Neural progenitor cell (in vitro differentiated cells): ENCODE measurements at regions not wholly inside any gene's neighbourhood (a gene's known extent, or its start where the extent isn't known, plus 50 kb on each side); places are given as distances from the start of the nearest gene placed in this dataset.

Experiments used
- DNase-seq: peaks from one replicate; pipeline ENCODE4 v3.0.0-alpha.2; 2016; ENCODE audit warnings: low spot score
- H2AFZ ChIP-seq: fragments of 200-600 bp; sonication (generic); replicated peaks from 2 replicates; pipeline ENCODE4 v1.6.1; 2016; ENCODE audit warnings: antibody characterized with exemption
- H3F3A ChIP-seq: fragments of 200-600 bp; sonication (generic); 2 replicates; pipeline ENCODE4 v1.6.1; 2016; ENCODE audit warnings: antibody characterized with exemption, low read depth
- H3K27ac ChIP-seq: fragments of 200-600 bp; sonication (generic); 2 replicates; pipeline ENCODE4 v1.5.1; 2016; ENCODE audit warnings: mild to moderate bottlenecking
- H3K27me3 ChIP-seq: fragments of 200-600 bp; sonication (generic); 2 replicates; pipeline ENCODE4 v1.6.1; 2016; ENCODE audit warnings: mild to moderate bottlenecking, moderate library complexity
- H3K36me3 ChIP-seq: fragments of 200-600 bp; sonication (generic); 2 replicates; pipeline ENCODE4 v1.5.1; 2016
- H3K4me1 ChIP-seq: fragments of 200-600 bp; sonication (generic); 2 replicates; pipeline ENCODE4 v1.6.1; 2016; ENCODE audit warnings: mixed run types
- H3K4me2 ChIP-seq: fragments of 200-600 bp; sonication (generic); 2 replicates; pipeline ENCODE4 v1.6.1; 2016
- H3K4me3 ChIP-seq: fragments of 200-600 bp; sonication (generic); 2 replicates; pipeline ENCODE4 v1.5.1; 2016
- H3K79me2 ChIP-seq: fragments of 200-600 bp; sonication (generic); 2 replicates; pipeline ENCODE4 v1.6.1; 2016; ENCODE audit warnings: low read depth
- H3K9ac ChIP-seq: fragments of 200-600 bp; sonication (generic); 2 replicates; pipeline ENCODE4 v1.6.1; 2016
- H3K9me3 ChIP-seq: fragments of 200-600 bp; sonication (generic); 2 replicates; pipeline ENCODE4 v1.5.1; 2016; ENCODE audit warnings: low read depth
- H4K20me1 ChIP-seq: fragments of 200-600 bp; sonication (generic); 2 replicates; pipeline ENCODE4 v1.6.1; 2016; ENCODE audit warnings: low read depth
- H3K27ac Mint-ChIP-seq: 3 replicates; pipeline ENCODE4 v1.8.0; 2021; ENCODE audit warnings: mixed read lengths
- H3K27me3 Mint-ChIP-seq: 2 replicates; pipeline ENCODE4 v1.8.0; 2022; ENCODE audit warnings: low read depth, mild to moderate bottlenecking, inconsistent platforms, moderate library complexity, mixed read lengths; ENCODE audit not compliant: insufficient read depth
- H3K36me3 Mint-ChIP-seq: 3 replicates; pipeline ENCODE4 v1.8.0; 2021; ENCODE audit warnings: mixed read lengths
- H3K4me1 Mint-ChIP-seq: 3 replicates; pipeline ENCODE4 v1.8.0; 2021; ENCODE audit warnings: mixed read lengths
- H3K4me3 Mint-ChIP-seq: 3 replicates; pipeline ENCODE4 v1.8.0; 2021; ENCODE audit warnings: mild to moderate bottlenecking, moderate library complexity, mixed read lengths
- H3K9me3 Mint-ChIP-seq: 3 replicates; pipeline ENCODE4 v1.8.0; 2020; ENCODE audit warnings: mixed read lengths
- CTCF ChIP-seq: fragments of 200-600 bp; sonication (generic); IDR thresholded peaks from 2 replicates; pipeline ENCODE4 v1.5.1; 2017; ENCODE audit warnings: antibody characterized with exemption, mild to moderate bottlenecking
- EZH2 ChIP-seq: fragments of 200-600 bp; sonication (generic); IDR thresholded peaks from 2 replicates; pipeline ENCODE4 v1.6.1; 2017; ENCODE audit warnings: antibody characterized with exemption, mild to moderate bottlenecking, moderate library complexity
- EZH2phosphoT487 ChIP-seq: fragments of 200-600 bp; sonication (generic); IDR thresholded peaks from 2 replicates; pipeline ENCODE4 v1.6.1; 2017; ENCODE audit warnings: antibody characterized with exemption

- Histone ChIP-seq H3K27me3 (no peaks in the 10 kb centered on the region), H3K36me3 (no peaks in the 10 kb centered on the region), H4K20me1 (peaks cover 27% of the 10 kb centered on the region), H3K79me2 (no peaks in the 10 kb centered on the region), H2AFZ (no peak overlapping the region), H3F3A (no peaks in the 10 kb centered on the region), H3K9me3 (no peaks in the 10 kb centered on the region), H3K9ac (no peak overlapping the region), H3K4me2 (no peak overlapping the region), H3K27ac (no peak overlapping the region), H3K4me3 (no peak overlapping the region), H3K4me1 (no peaks in the 10 kb centered on the region)
- Mint-ChIP-seq H3K4me1 (peaks cover 11% of the 10 kb centered on the region), H3K4me3 (no peak overlapping the region), H3K9me3 (no peaks in the 10 kb centered on the region), H3K27me3 (no peaks in the 10 kb centered on the region), H3K36me3 (peaks cover 10% of the 10 kb centered on the region), H3K27ac (no peak overlapping the region)
- TF ChIP-seq EZH2phosphoT487: no peak
- no peak for TF ChIP-seq EZH2
- no peak for TF ChIP-seq CTCF
- no peak for DNase-seq
Measured at GRCh38 chr22:48596111-48596850, 1231.4 kb downstream of the BRD1 start.

GRCh38 chr22:48595511-48595905, 1232.2 kb downstream of the BRD1 start:
- Histone ChIP-seq H3F3A (no peaks in the 10 kb centered on the region), H3K4me1 (no peaks in the 10 kb centered on the region), H3K4me2 (no peak overlapping the region), H3K27ac (no peak overlapping the region), H3K4me3 (no peak overlapping the region), H2AFZ (no peak overlapping the region), H3K9ac (no peak overlapping the region), H4K20me1 (peaks cover 33% of the 10 kb centered on the region), H3K36me3 (no peaks in the 10 kb centered on the region), H3K9me3 (no peaks in the 10 kb centered on the region), H3K79me2 (peaks cover 1% of the 10 kb centered on the region), H3K27me3 (no peaks in the 10 kb centered on the region)
- peaks cover 10% of the 10 kb centered on the region for H3K36me3 Mint-ChIP-seq
- TF ChIP-seq EZH2 (no peak), EZH2phosphoT487 (no peak), CTCF (no peak)
- H3K27me3 Mint-ChIP-seq: no peaks in the 10 kb centered on the region
- DNase-seq: no peak
- H3K4me3 Mint-ChIP-seq: no peak overlapping the region
- H3K9me3 Mint-ChIP-seq: no peaks in the 10 kb centered on the region
- peaks cover 11% of the 10 kb centered on the region for H3K4me1 Mint-ChIP-seq
- no peak overlapping the region for H3K27ac Mint-ChIP-seq

- H3K27ac Mint-ChIP-seq: no peak overlapping the region
- no peak for DNase-seq
- H3K79me2 ChIP-seq: peaks cover 6% of the 10 kb centered on the region
- no peak overlapping the region for H3K4me3 ChIP-seq
- peaks cover 39% of the 10 kb centered on the region for H4K20me1 ChIP-seq
- no peaks in the 10 kb centered on the region for H3K36me3 ChIP-seq
- no peaks in the 10 kb centered on the region for H3K9me3 ChIP-seq
- peaks cover 10% of the 10 kb centered on the region for H3K36me3 Mint-ChIP-seq
- H3F3A ChIP-seq: no peaks in the 10 kb centered on the region
- H3K27ac ChIP-seq: no peak overlapping the region
- H3K27me3 Mint-ChIP-seq: no peaks in the 10 kb centered on the region
- peaks cover 11% of the 10 kb centered on the region for H3K4me1 Mint-ChIP-seq
- no peak overlapping the region for H2AFZ ChIP-seq
- H3K4me3 Mint-ChIP-seq: no peak overlapping the region
- no peak overlapping the region for H3K9ac ChIP-seq
- no peaks in the 10 kb centered on the region for H3K4me1 ChIP-seq
- no peak overlapping the region for H3K4me2 ChIP-seq
- TF ChIP-seq CTCF (no peak), EZH2 (no peak), EZH2phosphoT487 (no peak)
- no peaks in the 10 kb centered on the region for H3K9me3 Mint-ChIP-seq
- no peaks in the 10 kb centered on the region for H3K27me3 ChIP-seq
Measured at GRCh38 chr22:48594757-48595510, 1232.7 kb downstream of the BRD1 start.
